ENCODE measurements at regions not wholly inside any gene's neighbourhood (a gene's known extent, or its start where the extent isn't known, plus 50 kb on each side); places are given as distances from the start of the nearest gene placed in this dataset.
"Not testable (repeated sequence)": the region's sequence is repeated elsewhere in the genome, so short reads cannot be mapped to it uniquely, and the experiment has no call there.

DNA sequence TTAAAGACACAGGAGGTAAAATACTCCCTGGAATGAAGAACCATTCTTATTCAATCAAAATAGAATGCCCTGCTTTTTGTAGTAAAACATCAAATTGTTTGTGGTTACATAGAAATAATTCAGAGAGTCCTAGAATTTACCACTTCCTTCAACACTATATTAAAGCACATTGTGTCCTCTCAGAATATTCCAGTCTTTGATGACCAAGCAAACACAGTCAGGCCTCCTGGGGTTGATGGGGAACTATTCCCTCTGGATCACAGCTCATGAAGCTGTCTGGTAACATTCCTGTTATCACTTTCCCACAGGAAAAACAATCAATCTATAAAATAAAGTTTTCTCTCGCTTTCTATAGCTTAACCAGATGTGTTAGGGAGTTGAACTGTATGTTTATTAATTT, 389.3 kb downstream of the KCNA4 start:
- no peak for DNase-seq (ENCODE audit: low read depth in 3 of 3)

DNA sequence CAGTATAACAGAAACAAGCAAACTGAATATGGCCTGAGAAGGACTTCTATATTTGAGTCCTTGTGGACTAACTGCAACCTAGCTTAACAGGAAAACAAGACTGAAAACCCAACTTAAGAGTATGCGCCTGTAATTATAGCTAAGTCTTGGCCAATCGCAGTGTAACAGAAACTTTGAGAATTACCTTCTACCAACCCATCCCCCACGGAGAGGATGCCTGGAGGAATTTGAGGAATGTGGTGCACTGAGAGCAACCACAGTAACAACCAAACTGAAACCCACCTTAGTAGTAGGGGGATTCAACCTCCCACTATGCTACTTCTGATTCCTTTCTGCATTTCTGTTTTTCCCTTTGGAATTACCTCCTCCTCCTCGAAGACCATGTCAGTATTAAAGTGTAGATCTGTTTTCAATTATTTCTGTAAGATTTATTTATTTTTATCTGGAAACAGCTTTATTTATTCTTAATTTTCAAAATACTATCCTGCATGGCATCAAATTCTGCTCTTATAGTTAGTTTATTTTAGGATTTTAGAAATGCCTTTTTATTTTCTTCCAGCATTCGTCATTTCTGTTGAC, 393.6 kb downstream of the KCNA4 start:
- DNase-seq (ENCODE audit: low read depth in 3 of 3), result no peak

DNA sequence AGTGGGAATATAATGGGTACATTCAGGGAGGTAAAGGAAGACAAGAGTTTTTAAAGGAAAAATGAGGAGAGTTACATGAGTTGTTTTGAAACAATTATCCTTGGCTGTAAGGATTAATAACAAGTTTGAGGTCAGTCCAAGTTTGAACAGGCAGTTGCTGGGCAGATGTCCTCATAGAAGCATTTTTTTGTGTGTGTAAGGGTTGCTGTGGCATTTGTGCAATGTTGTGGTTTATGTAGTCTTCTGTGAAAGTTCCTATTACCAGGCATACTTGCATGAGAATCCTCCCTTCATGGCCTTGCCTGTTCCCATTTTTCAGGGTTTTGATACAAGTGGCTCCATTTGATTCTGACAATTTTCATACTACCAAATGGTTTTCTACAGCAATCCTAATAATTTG, 400.2 kb downstream of the KCNA4 start:
- no peak for DNase-seq (ENCODE audit: low read depth in 3 of 3)

DNA sequence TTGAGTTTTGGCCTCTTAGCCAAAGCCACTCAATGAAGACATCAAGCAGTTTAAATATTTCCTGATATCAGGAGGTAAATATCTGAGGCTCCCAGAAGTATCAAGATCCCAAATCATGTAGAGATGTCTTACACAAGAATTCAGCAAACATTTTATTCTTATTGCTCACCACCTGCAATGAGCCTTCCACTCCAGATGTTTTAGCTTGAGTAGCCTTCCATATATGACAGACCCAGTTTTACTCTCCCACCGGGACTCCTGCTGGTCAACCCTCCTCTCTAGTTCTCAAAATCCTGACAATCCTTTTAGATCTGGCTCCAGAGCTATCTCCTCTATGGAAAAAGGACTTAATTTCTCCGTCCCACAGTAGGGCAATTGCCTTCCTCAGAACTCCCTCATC, 404.4 kb downstream of the KCNA4 start:
- DNase-seq (ENCODE audit: low read depth in 3 of 3), result no peak

DNA sequence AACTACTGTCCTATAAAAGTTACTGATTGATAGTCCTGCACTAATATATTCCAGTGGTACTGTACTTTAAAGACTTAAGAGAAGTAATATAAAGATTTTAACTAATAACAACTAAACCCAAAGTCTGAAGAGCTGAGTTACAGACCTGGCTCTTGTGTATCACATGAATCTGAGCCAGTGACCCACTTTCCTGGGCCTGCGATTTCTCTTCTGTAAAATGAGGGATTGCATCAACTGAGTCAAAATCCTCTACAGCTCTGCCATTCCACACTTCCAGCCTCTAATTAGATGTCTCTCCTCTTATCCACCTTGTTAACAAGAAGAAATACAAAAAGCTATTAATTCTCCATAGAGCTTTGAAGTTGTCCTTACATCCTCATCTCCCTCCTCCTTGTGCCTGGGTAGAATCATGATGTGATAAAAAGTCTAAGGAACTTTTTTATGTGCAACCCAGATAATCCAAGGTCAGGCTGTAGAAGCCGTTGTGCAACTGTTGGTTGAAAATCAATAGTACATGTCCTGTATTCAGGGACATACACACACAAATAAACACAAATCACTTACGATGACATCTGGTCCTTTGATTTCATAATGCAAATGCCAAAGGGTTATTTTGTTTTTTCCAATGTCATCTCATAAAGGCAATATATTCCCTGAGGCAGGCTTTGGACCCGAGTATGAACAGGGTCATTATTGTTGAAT, 410.3 kb downstream of the KCNA4 start:
- DNase-seq (ENCODE audit: low read depth in 3 of 3), result no peak

DNA sequence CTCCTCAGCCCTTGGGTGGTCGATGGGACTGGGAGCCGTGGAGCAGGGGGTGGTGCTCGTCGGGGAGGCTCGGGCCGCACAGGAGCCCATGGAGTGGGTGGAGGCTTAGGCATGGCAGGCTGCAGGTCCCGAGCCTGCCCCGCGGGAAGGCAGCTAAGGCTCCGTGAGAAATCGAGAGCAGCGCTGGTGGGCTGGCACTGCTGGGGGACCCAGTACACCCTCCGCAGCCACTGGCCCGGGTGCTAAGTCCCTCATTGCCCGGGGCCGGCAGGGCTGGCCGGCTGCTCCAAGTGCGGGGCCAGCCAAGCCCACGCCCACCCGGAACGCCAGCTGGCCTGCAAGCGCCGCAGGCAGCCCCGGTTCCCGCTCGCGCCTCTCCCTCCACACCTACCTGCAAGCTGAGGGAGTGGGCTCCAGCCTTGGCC, 416.7 kb downstream of the KCNA4 start:
- DNase-seq (ENCODE audit: low read depth in 3 of 3), result not testable (repeated sequence)

DNA sequence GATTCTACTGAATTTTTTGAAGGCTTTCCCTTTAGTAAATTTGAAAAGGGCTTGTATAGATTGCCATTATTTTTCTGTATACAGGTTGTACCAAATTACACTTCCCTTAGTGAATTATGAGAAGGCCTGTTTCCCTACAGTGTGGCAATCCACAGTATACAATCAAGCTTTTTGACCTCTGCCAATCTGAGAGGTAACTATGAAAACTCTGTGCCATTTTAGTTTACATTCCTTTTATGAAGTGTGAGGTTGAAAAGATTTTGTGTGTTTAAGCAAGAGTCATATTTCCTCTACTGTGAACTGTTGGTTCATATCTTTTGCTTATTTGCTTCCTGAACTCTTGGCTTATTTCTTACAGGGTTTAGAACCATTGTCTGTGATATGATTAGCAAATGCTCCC, 432.5 kb downstream of the KCNA4 start:
- no peak for DNase-seq (ENCODE audit: low read depth in 3 of 3)

DNA sequence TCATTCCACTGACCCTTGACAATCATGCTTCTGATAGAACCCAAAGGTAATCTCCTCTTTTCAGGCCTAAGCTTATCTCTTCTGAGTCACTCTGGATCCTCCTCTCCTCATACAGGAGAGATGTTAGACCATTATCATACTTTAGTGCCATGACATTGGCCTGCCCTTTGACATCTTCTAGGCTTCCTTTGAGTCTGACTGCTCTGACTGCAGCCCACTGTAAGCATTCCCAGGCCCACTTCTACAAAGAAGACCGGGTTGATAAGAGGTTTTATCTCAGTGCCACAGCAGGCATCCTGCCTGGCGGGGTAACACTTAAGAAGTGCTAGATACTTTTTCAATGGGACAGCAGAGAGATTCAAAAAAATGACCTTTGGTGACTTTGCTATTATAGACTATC, 438.0 kb downstream of the KCNA4 start:
- no peak for DNase-seq (ENCODE audit: low read depth in 3 of 3)

DNA sequence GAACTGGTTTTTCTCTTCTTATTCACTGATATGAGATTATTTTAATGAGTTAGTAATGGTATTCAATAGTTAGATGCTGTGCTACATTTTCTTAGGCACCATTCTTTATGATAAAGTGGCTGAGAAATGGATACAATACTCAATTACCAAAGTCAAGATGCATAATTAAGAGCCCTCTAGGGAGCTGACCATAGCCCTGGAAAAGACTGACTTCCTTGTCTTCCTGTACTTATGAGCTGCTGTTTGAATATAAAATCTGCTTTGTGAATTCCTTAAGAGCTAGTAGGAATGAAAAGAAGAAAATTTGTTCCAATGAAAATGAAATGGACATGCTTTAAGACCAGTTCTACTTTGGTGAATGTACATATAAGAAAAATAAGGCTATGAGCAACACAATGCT, 452.3 kb downstream of the KCNA4 start:
- no peak for DNase-seq (ENCODE audit: low read depth in 3 of 3)

DNA sequence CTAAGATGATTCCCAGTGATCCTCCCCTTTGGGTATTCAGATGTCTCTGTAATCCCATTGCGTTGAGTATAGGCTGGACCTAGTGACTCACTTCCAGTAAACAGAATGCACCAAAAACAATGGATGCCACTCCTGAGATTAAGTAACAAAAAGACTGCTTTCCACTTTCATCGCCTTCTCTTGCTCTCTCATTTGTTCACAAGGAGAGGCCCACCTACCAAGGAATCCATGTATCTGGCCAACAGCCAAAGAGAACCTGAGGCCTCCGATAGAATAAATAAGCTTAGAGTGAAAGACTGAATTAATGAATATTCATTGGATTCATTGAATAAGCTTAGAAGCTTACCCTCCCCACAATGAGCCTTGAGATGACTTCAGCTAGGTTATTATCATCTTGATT, 454.6 kb downstream of the KCNA4 start:
- no peak for DNase-seq (ENCODE audit: low read depth in 3 of 3)

DNA sequence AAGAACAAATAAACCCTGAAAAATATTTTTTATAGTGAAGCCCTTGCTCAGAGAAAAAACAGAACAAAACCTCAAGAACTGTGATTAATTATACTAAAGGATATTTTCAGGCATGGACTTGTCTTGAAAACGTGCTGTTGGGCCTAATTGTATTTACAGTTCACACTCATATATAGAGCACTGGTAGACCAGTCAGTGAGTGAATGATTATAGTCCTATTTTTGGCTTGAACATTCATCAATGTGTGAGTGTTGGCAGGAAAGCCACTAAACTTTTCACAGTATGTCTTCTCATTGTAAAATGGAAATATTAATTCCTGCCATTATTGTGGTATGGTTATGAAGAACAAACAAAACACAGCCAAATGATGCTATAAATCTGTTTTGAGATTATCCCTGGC, 462.8 kb downstream of the KCNA4 start:
- no peak for DNase-seq (ENCODE audit: low read depth in 3 of 3)

DNA sequence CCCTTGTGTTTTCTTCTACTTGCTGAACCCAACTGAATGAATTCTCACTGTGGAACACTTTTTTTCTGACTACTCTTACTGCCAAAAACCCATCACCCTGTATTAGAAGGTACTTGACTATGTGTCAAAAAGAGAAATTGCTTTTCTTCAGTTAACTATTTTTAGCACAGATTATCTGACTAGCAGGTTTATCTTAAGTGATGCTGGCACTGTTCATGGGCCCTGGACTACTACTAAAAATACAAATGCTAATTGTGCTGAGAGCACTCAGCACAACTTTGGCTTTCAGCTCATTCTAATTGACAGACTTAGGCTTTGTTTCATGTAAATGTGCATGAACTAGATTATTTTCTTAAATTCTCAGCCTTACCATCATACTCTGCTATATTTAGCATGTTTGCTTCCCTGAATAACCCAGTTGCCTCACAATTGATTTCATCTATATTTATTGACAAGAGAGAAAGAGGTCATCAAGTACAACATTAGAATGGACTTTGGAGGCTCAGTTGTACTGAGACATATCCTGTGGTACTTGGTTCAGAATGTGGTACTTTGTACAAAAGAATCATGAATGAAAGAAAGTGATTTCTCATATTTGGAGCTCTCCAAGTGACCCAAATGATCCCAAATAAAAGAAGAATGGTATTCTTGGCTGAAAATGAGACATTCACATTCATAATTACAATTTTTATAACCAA, 478.3 kb downstream of the KCNA4 start:
- DNase-seq (ENCODE audit: low read depth in 3 of 3), result no peak

DNA sequence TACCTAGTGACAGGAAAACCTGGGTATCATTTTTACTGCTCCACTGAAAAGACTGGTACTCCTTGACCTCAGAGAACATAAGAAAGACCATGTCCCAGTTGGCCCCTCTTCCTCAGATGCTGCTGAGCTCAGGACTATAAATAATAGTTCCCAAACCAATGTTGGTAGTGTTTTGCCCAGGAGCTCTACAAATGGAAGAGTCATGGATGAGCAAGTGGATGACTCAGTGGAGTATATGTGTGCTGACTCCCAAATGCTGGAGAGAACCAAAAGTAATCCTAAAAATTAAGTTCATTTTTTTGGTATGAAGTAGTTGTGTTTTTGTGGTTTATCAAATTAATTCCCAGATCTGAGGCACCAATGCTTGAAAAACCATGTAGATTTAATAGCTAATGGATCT, 482.0 kb downstream of the KCNA4 start:
- no peak for DNase-seq (ENCODE audit: low read depth in 3 of 3)

DNA sequence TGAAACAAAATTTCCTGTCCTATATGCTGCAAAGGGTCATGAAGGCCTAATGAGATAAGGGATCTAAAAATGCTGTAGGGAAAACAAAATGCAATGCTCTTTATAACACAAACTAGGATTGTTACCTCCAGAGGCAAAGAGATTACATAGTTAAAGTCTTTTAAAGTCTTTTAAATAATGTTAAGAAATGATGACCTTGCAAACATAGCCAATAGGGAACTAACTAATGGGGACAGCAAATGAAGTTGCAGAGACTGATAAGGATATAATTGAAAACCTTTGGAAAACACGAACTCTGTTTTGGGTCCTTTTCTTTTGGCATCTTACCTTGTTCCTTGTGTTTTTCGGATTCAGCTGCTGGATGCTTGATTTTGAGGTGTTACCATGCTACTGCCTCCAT, 485.9 kb downstream of the KCNA4 start:
- no peak for DNase-seq (ENCODE audit: low read depth in 3 of 3)

DNA sequence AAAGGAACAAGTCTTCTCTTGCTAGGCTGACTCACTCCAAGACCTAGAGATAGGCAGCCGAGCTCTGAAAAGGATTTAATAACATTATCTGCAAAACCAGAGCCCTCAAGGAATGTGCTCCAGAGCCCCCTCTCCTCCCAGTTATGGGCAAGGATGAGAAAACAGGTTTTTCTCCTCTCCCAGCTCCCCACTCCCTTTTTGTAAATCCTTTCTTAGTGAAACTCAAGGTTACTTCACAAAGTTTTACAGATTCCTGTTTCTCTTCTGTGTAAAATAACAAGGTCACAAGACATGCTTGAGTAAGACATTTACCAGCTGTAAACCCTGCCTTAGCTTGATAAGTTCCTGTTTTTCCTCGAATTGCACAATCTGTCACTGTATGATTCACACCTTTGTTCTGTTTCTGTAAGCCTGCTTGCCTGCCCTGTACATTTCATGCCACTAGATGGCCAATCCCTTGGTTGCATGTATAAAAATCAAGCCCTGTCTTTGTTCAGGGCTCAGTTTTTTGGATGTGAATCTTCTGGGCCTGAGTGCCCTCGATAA, 489.4 kb downstream of the KCNA4 start:
- no peak for DNase-seq (ENCODE audit: low read depth in 3 of 3)

DNA sequence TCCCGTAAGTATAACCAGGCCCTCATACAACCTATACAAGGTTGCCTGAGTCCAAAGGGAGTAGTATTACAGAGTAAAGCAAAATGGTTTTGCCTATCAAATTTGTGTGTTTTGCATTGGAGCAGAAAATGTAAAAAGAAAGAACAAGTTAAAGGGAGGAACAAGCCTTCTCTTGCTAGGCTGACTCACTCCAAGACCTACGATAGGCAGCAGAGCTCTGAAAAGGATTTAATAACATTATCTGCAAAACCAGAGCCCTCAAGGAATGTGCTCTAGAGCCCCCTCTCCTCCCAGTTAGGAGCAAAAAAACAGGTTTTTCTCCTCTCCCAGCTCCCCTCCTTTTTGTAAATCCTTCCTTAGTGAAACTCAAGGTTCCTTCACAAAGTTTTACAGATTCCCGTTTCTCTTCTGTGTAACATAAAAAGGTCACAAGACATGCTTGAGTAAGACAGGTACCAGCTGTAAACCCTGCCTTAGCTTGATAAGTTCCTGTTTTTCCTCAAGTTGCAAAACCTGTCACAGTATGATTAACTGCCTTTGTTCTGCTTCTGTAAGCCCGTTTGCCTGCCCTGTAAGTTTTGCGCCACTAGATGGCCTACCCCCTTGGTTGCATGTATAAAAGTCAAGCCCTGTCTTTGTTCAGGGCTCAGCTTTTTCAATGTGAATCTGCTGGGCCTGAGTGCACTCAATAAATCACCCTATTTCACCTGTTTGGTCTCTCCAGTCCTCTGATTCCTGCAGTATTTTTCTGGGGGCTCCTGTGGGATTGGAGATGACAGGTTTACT, 498.2 kb downstream of the KCNA4 start:
- DNase-seq (ENCODE audit: low read depth in 3 of 3), result no peak

DNA sequence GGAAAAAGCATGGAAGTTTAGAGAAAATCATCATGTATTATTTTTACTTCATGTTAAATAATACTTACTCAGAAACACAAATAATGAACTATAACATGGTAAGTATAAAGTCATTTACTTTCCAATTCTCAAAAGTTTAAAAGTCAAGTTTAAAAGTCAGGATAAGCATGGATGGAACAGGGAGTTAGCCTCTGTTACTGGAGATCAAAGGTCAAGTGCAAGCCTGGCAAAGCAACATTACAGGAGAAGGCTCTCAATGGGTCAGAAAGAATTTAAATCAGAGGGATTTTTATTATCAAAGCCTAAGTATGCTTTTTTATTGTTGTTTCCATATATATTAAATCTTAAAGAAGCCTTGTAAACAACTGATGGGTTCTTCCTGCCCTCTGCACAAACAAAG, 505.4 kb downstream of the KCNA4 start:
- DNase-seq (ENCODE audit: low read depth in 3 of 3), result no peak

DNA sequence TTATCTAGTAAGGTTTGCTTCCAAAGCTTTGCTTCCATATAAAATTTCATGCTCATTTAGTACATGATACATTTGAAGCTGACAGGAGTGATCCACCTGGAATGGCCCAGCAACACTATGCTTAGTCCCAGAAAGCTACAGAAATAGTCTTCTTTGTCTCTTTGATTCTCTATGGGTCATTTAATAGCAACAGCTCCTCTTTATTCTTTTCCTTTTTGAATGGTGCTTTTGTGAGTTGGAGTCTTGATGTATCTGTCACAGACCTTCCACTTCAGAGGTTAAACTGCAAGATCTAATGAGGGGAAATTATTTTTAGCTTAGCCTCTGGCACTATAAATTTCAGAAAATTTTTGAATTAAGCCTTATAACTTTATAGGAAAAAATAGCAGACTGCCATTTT, 509.5 kb downstream of the KCNA4 start:
- no peak for DNase-seq (ENCODE audit: low read depth in 3 of 3)

DNA sequence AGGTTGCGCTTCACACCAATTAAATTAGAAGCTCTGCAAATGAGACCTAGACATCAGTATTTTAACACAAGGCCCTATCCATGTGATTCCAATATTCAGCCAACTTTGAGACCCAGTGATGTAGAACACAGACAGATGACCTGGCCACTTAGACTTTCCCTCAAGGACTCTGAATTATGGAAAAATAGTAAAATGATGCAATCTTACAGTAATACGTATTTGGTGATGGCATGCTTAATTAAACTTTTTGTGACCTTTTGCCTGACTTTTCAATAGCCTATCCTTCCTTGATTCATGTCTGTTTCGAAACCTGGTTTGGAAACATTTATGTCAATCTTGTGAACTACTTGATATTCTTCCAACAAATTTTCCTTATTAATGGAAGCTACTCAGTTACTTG, 521.2 kb downstream of the KCNA4 start:
- DNase-seq (ENCODE audit: low read depth in 3 of 3), result no peak

DNA sequence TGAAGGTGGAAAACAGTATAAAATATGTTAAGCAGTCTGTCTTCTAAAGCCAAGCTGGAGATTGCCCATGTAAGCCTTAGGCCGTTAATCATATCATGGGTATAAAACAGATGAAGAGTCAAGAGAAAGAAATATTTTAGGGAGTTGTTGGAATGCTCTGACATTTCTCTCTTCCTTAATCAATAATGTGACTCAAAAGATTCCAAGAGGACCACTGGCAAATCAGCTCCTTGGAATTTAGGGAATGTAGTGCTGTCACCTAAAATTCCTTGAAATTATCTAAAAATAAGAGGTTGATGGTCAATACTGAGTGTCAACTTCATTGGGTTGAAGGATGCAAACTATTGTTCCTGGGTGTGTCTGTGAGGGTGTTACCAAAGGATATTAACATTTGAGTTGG, 525.9 kb downstream of the KCNA4 start:
- no peak for DNase-seq (ENCODE audit: low read depth in 3 of 3)

DNA sequence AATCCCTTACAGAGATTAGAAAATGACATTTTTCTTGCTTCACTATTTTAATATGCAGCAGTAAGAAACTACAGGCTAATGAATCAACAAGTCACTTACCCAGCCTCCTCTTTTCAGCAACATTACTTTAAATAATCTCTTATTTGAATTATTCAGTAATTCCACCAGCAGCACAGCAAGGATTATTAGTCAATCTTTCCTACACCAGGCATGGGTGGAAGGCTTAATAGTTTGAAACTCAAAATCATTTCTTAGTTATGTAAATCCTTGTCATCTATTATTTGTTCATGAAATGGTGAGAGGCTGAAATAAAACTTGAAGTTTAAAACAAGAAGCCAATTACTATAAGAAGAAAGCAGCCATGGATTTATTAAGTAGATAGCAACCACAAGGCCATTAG, 530.5 kb downstream of the KCNA4 start:
- DNase-seq (ENCODE audit: low read depth in 3 of 3), result no peak

DNA sequence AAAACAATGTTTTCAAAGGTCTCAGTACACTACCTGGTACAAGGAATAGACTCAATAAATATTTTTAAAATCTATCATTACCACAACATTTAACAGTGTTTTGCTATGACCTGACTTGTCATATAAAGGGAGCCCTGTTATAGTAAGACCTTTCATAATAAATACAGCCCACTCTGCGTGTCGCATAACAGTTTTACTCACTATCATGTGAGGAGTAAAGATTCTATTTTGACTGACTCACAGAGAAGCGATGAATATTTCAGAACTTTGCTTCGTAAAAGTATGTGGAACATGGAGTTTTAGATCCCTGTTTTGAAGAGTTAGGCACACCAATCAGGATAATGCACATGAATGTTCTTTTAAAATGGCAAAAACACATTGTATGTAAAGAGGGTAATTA, 531.2 kb downstream of the KCNA4 start:
- DNase-seq (ENCODE audit: low read depth in 3 of 3), result no peak

Data from stimulated activated CD4-positive, alpha-beta T cell treated with anti-CD3 and anti-CD28 coated beads, TNF-alpha, amount 100 ng/mL, for 48 hours (primary cell).